ENCODE measurements at regions not wholly inside any gene's neighbourhood (a gene's known extent, or its start where the extent isn't known, plus 50 kb on each side); places are given as distances from the start of the nearest gene placed in this dataset.

DNA sequence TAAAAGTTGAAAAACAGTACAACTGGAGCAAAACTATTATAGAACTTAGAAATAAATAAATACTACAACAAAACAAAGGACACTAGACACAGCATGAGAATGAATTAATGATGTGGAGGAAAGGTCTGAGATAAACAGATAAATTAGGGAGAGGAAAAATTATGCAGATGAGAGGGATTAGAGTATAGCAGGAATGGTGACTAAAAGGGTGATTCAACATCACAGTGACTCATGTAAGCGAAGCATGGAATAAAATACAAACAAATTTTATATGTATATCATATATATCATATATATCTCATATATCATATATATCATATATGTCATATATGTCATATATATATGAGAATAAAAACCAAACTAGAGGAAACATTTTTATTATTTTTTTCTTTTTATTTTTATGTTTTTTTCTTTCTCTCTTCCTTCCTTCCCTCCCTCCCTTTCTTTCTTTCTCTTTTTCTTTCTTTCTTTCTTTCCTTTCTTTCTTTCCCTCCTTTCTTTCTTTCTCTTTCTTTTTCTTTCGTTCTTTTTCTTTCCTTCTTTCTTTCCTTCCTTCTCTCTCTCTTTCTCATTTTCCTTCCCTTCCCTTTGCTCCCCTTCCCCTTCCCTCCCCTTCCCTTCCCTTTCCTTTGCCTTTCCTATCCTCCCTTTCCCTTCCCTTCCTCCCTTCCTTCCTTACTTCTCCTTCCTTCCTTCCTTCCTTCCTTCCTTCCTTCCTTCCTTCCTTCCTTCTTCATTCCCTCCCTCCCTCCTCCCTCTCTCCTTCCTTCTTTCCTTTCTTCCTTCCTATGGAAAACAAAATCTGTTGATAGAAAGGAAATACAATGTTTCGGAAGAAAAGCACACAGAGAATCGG lies 1014.6 kb downstream of the GRIK2 start:
- no peak for TF ChIP-seq ZFX (IDR thresholded peaks at IDR 0.05; ENCODE audit: borderline replicate concordance)
- TF ChIP-seq, protein P1, sequence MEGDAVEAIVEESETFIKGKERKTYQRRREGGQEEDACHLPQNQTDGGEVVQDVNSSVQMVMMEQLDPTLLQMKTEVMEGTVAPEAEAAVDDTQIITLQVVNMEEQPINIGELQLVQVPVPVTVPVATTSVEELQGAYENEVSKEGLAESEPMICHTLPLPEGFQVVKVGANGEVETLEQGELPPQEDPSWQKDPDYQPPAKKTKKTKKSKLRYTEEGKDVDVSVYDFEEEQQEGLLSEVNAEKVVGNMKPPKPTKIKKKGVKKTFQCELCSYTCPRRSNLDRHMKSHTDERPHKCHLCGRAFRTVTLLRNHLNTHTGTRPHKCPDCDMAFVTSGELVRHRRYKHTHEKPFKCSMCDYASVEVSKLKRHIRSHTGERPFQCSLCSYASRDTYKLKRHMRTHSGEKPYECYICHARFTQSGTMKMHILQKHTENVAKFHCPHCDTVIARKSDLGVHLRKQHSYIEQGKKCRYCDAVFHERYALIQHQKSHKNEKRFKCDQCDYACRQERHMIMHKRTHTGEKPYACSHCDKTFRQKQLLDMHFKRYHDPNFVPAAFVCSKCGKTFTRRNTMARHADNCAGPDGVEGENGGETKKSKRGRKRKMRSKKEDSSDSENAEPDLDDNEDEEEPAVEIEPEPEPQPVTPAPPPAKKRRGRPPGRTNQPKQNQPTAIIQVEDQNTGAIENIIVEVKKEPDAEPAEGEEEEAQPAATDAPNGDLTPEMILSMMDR (IDR thresholded peaks at IDR 0.05): no peak
- no peak overlapping the region for H3K27ac ChIP-seq

DNA sequence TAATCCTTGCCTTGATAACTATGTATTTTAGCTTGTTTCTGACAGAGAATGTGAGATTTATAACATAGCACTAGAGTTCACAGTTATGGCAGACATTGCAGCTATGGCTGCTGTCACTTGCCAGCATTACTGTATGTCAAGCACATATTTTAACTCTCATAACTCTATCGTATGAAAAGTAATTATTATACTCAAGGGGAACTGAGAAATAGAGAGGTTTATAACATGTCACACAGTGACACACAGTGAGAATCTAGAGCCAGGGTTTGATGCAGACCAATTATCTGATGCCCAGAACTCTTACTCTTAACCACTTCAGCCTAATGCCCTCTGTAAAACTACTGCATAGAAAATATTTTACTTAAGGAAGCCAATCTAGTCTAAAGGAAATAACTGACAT lies 1012.4 kb downstream of the GRIK2 start:
- no peak for TF ChIP-seq ZFX (IDR thresholded peaks at IDR 0.05; ENCODE audit: borderline replicate concordance)
- TF ChIP-seq, protein P1 (IDR thresholded peaks at IDR 0.05): no peak
- H3K27ac ChIP-seq: no peak overlapping the region

DNA sequence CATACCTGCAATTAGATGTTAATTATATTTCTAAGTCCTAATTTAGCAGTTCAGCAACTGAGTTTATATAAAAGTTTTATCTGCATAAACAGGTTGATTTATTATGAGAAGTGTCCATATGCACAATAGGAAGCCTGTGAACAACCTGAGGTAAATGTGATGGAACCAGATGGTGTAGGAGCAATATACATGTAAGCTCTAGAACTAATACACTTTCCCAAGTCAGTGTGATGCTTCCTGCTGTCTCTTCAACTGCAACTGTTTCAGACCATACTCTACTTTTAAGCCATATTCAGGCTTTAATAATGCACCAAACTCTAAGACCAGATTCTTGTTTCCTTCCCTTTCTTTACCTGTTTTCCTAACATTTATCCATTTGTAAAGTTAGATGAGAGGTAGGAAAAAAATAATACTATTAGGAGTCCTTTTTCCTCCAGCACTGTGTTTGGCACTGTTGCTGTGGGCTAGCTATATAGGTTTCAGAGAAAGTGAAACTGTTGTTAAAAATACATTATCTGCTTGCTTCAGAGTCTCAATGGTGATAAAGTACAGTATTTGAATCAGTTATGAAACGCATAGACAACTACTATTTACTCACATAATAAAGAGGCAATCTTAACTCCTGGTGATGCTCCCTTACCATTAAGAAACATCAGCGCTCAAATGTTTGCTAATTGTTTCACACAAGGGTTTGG lies 1009.3 kb downstream of the GRIK2 start:
- H3K27ac ChIP-seq: no peak overlapping the region
- no peak for TF ChIP-seq ZFX (IDR thresholded peaks at IDR 0.05; ENCODE audit: borderline replicate concordance)
- TF ChIP-seq, protein P1 (IDR thresholded peaks at IDR 0.05): no peak

DNA sequence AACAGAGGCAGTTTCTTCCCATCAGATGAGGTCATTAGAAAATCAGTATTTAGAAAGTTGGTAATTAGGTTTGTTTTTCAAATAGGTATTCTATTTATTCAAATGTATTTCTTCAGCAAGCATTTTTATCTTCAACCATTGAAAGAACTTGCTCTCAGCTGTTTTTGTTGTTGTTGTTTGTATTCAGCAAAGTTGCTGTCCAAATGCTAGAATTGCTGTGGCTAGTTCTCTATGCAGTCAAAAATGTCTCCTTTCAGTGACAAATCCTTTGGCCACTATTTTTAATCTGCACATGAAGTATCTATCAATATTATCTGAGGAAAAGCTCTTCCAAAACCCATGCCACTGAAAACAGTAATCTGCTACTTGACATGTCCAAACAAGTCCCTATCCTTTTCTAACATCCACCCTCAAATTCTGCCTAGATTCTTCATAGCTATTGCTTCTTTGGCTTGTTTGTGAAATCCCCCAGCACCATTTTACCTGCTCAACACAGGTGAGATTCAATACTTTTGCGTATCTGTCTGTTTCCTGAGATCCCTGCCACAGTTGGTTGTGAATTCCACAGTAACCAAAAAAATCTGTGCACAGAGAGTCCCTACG lies 1005.4 kb downstream of the GRIK2 start:
- no peak overlapping the region for H3K27ac ChIP-seq
- TF ChIP-seq, protein P1 (IDR thresholded peaks at IDR 0.05): no peak
- no peak for TF ChIP-seq ZFX (IDR thresholded peaks at IDR 0.05; ENCODE audit: borderline replicate concordance)

DNA sequence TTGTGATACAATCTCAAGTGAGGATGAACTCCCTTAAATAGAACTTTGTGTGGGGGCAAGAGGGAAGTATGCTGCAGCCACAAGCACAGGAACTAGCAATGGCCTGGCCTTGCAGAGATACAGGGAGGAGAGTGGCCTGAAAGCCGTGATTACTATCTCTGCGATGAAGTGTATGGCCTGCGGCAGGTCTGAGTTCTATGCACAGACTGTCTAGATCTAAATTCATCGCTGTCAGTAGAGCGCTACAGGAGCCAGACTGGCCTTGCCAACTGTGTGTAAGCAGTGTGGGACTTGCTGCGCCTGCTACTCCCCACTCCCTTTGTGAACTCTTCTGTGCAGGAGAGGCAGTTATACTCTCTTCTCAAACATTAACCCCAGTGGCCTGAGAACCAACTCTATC lies 997.0 kb downstream of the GRIK2 start:
- H3K27ac ChIP-seq: no peak overlapping the region
- TF ChIP-seq, protein P1 (IDR thresholded peaks at IDR 0.05): no peak
- no peak for TF ChIP-seq ZFX (IDR thresholded peaks at IDR 0.05; ENCODE audit: borderline replicate concordance)

DNA sequence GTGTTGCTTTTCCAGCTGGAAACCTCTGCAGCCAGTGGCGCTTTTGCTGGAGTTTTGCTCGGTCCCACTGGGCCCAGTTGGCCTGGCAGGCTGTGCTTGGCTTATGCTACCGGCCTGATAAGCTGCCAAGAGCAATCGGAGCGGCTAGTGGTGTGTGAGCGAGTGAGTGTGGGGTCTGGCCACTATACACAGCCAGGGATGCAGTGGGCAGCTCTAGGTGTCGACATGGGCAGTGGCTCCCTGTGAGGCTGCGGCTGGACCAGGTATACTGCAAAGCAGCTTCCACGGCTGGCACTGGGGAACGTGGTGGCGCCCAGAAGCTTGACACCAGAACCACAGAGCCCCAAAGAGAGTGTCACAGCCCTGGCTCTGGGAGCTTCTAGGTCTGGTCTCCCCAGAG lies 996.5 kb downstream of the GRIK2 start:
- no peak for TF ChIP-seq ZFX (IDR thresholded peaks at IDR 0.05; ENCODE audit: borderline replicate concordance)
- TF ChIP-seq, protein P1 (IDR thresholded peaks at IDR 0.05): no peak
- H3K27ac ChIP-seq: no peak overlapping the region

Measured in 22Rv1 (cell line).